Liver (tissue), 8 donors: ENCODE measurements at regions not wholly inside any gene's neighbourhood (a gene's known extent, or its start where the extent isn't known, plus 50 kb on each side); places are given as distances from the start of the nearest gene placed in this dataset.

Experiments
- DNase-seq: peaks from one replicate; pipeline ENCODE4 v3.0.0-alpha.2; 2017; ENCODE audit warnings: low spot score
- H3K27ac ChIP-seq, 2 donors: one replicate each; pipeline ENCODE4 v1.7.0; 2013; ENCODE audit warnings: inconsistent platforms in 2 of 2, low read length in 2 of 2, control low read depth in 1 of 2, low read depth in 1 of 2, mild to moderate bottlenecking in 1 of 2
- H3K27me3 ChIP-seq, 4 donors: one replicate each; pipeline versions ENCODE4 v1.6.1 to v1.7.0; 2013; ENCODE audit warnings: low read length in 3 of 4, inconsistent platforms in 1 of 4, mild to moderate bottlenecking in 1 of 4, moderate library complexity in 1 of 4; ENCODE audit not compliant: control insufficient read depth in 4 of 4, insufficient read depth in 4 of 4
- H3K36me3 ChIP-seq, 4 donors: one replicate each; pipeline versions ENCODE4 v1.6.1 to v1.7.0; 2013; ENCODE audit warnings: low read length in 3 of 4, mild to moderate bottlenecking in 3 of 4, low read depth in 1 of 4, moderate library complexity in 1 of 4; ENCODE audit not compliant: control insufficient read depth in 4 of 4, insufficient read depth in 3 of 4
- H3K4me1 ChIP-seq, 4 donors: one replicate each; pipeline versions ENCODE4 v1.6.1 to v1.7.0; 2013; ENCODE audit warnings: low read length in 3 of 4, mild to moderate bottlenecking in 3 of 4, moderate library complexity in 1 of 4; ENCODE audit not compliant: control insufficient read depth in 4 of 4, insufficient read depth in 4 of 4
- H3K4me3 ChIP-seq, 3 donors: one replicate each; pipeline versions ENCODE4 v1.6.1 to v1.7.0; 2013; ENCODE audit warnings: low read length in 3 of 3, control low read depth in 1 of 3, low read depth in 1 of 3, mild to moderate bottlenecking in 1 of 3
- H3K9ac ChIP-seq, 2 donors: one replicate each; pipeline ENCODE4 v1.7.0; 2013; ENCODE audit warnings: low read length in 2 of 2, mild to moderate bottlenecking in 2 of 2, moderate library complexity in 2 of 2, control low read depth in 1 of 2, low read depth in 1 of 2
- H3K9me3 ChIP-seq, 4 donors: one replicate each; pipeline versions ENCODE4 v1.6.1 to v1.7.0; 2013; ENCODE audit warnings: low read length in 3 of 4; ENCODE audit not compliant: control insufficient read depth in 4 of 4
- ATF3 ChIP-seq: IDR thresholded peaks from 2 replicates; pipeline ENCODE4 v1.6.1; 2016; ENCODE audit warnings: antibody characterized with exemption
- EGR1 ChIP-seq, 2 donors: IDR thresholded peaks; 2 replicates each; pipeline ENCODE4 v1.6.1; 2016 to 2018; ENCODE audit warnings: antibody characterized with exemption in 2 of 2, low read depth in 2 of 2
- FOXA1 ChIP-seq: IDR thresholded peaks from 2 replicates; pipeline ENCODE4 v1.6.1; 2016; ENCODE audit warnings: antibody characterized with exemption
- FOXA2 ChIP-seq: IDR thresholded peaks from 2 replicates; pipeline ENCODE4 v1.6.1; 2016; ENCODE audit warnings: antibody characterized with exemption
- GABPA ChIP-seq, 2 donors: IDR thresholded peaks in 1 of 2; conservative IDR thresholded peaks in 1 of 2; 2 replicates each; pipeline ENCODE4 v1.6.1; 2016; ENCODE audit warnings: antibody characterized with exemption in 2 of 2, mild to moderate bottlenecking in 1 of 2, moderate library complexity in 1 of 2
- HNF4A ChIP-seq, 2 donors: conservative IDR thresholded peaks; 2 replicates each; pipeline ENCODE4 v1.6.1; 2016; ENCODE audit warnings: antibody characterized with exemption in 2 of 2, mild to moderate bottlenecking in 2 of 2
- HNF4G ChIP-seq: IDR thresholded peaks from 2 replicates; pipeline ENCODE4 v1.6.1; 2016; ENCODE audit warnings: antibody characterized with exemption
- JUND ChIP-seq, 2 donors: IDR thresholded peaks; 2 replicates each; pipeline ENCODE4 v1.6.1; 2016; ENCODE audit warnings: antibody characterized with exemption in 2 of 2
- MAX ChIP-seq: IDR thresholded peaks from 2 replicates; pipeline ENCODE4 v1.6.1; 2016; ENCODE audit warnings: antibody characterized with exemption
- NR2F2 ChIP-seq: IDR thresholded peaks from 2 replicates; pipeline ENCODE4 v1.6.1; 2016; ENCODE audit warnings: antibody characterized with exemption
- RAD21 ChIP-seq, 2 donors: IDR thresholded peaks; 2 replicates each; pipeline ENCODE4 v1.6.1; 2016; ENCODE audit warnings: antibody characterized with exemption in 2 of 2, mild to moderate bottlenecking in 2 of 2
- RXRA ChIP-seq, 2 donors: IDR thresholded peaks; 2 replicates each; pipeline ENCODE4 v1.6.1; 2017 to 2018; ENCODE audit warnings: antibody characterized with exemption in 2 of 2, mild to moderate bottlenecking in 1 of 2
- SP1 ChIP-seq: IDR thresholded peaks from 2 replicates; pipeline ENCODE4 v1.6.1; 2018; ENCODE audit warnings: antibody characterized with exemption, mild to moderate bottlenecking
- TAF1 ChIP-seq: conservative IDR thresholded peaks from 2 replicates; pipeline ENCODE4 v1.6.1; 2016; ENCODE audit warnings: antibody characterized with exemption, mild to moderate bottlenecking
- YY1 ChIP-seq: IDR thresholded peaks from 2 replicates; pipeline ENCODE4 v1.6.1; 2016; ENCODE audit warnings: antibody characterized with exemption, mild to moderate bottlenecking
- ZBTB33 ChIP-seq: IDR thresholded peaks from 2 replicates; pipeline ENCODE4 v1.6.1; 2016; ENCODE audit warnings: antibody characterized with exemption
- WGBS: extraction: QIAGEN DNeasy Blood & Tissue Kit; methylation state at CpG from one replicate; pipeline ENCODE4 v1.1.7; 2013; 5-methylcytosine and 5-hydroxymethylcytosine counted together
- TF ChIP-seq, protein P1 (sequence below): fragments of 150-350 bp; IDR thresholded peaks from 2 replicates; pipeline ENCODE4 v1.5.1; 2017; ENCODE audit warnings: improper control_type of control experiment, low read depth, low read length; ENCODE audit not compliant: missing input control
- TF ChIP-seq, protein P2 (sequence below): IDR thresholded peaks from 2 replicates; pipeline ENCODE4 v1.6.1; 2016; ENCODE audit warnings: antibody characterized with exemption, mild to moderate bottlenecking
- donor health status: healthy.
- donor health status: healthy.
- donor health status: healthy.
- donor health status: healthy.
- donor health status: healthy.

- H3K9ac ChIP-seq: no peak overlapping the region
- TF ChIP-seq HNF4G (no peak), YY1 (no peak), HNF4A (conservative IDR thresholded peaks at IDR 0.05) (no peak)
- no peaks in the 10 kb centered on the region for H3K36me3 ChIP-seq
- H3K9me3 ChIP-seq: no peaks in the 10 kb centered on the region
- DNase-seq: no peak
- H3K27me3 ChIP-seq: peaks cover 0 to 6% (median 3%) of the 10 kb centered on the region in 4 donors
- H3K4me3 ChIP-seq: no peak overlapping the region
- 87% methylated on average over 8 of the region's 8 CpGs for WGBS
- H3K4me1 ChIP-seq: no peaks in the 10 kb centered on the region
- H3K27ac ChIP-seq: no peak overlapping the region
Measured at GRCh38 chr2:104786204-104786603, 67.7 kb upstream of the POU3F3 start.

- WGBS: 0% methylated on average over 2 of the region's 2 CpGs
- no peaks in the 10 kb centered on the region for H3K9me3 ChIP-seq
- TF ChIP-seq HNF4A (conservative IDR thresholded peaks at IDR 0.05): no peak
- TF ChIP-seq, protein P1, sequence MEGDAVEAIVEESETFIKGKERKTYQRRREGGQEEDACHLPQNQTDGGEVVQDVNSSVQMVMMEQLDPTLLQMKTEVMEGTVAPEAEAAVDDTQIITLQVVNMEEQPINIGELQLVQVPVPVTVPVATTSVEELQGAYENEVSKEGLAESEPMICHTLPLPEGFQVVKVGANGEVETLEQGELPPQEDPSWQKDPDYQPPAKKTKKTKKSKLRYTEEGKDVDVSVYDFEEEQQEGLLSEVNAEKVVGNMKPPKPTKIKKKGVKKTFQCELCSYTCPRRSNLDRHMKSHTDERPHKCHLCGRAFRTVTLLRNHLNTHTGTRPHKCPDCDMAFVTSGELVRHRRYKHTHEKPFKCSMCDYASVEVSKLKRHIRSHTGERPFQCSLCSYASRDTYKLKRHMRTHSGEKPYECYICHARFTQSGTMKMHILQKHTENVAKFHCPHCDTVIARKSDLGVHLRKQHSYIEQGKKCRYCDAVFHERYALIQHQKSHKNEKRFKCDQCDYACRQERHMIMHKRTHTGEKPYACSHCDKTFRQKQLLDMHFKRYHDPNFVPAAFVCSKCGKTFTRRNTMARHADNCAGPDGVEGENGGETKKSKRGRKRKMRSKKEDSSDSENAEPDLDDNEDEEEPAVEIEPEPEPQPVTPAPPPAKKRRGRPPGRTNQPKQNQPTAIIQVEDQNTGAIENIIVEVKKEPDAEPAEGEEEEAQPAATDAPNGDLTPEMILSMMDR: no peak
- no peak for TF ChIP-seq EGR1 (IDR thresholded peaks at IDR 0.05; ENCODE audit: low read depth in 2 of 2)
- no peak for TF ChIP-seq YY1
- no peak for TF ChIP-seq TAF1
- TF ChIP-seq ATF3: no peak
- TF ChIP-seq ZBTB33: no peak
- TF ChIP-seq JUND (IDR thresholded peaks at IDR 0.05): no peak
- TF ChIP-seq FOXA2: no peak
- no peak for TF ChIP-seq RAD21 (IDR thresholded peaks at IDR 0.05)
- no peak for TF ChIP-seq HNF4G
- TF ChIP-seq GABPA (IDR thresholded peaks at IDR 0.05 in 1 of 2, conservative IDR thresholded peaks at IDR 0.05 in 1 of 2): no peak
- TF ChIP-seq, protein P2, sequence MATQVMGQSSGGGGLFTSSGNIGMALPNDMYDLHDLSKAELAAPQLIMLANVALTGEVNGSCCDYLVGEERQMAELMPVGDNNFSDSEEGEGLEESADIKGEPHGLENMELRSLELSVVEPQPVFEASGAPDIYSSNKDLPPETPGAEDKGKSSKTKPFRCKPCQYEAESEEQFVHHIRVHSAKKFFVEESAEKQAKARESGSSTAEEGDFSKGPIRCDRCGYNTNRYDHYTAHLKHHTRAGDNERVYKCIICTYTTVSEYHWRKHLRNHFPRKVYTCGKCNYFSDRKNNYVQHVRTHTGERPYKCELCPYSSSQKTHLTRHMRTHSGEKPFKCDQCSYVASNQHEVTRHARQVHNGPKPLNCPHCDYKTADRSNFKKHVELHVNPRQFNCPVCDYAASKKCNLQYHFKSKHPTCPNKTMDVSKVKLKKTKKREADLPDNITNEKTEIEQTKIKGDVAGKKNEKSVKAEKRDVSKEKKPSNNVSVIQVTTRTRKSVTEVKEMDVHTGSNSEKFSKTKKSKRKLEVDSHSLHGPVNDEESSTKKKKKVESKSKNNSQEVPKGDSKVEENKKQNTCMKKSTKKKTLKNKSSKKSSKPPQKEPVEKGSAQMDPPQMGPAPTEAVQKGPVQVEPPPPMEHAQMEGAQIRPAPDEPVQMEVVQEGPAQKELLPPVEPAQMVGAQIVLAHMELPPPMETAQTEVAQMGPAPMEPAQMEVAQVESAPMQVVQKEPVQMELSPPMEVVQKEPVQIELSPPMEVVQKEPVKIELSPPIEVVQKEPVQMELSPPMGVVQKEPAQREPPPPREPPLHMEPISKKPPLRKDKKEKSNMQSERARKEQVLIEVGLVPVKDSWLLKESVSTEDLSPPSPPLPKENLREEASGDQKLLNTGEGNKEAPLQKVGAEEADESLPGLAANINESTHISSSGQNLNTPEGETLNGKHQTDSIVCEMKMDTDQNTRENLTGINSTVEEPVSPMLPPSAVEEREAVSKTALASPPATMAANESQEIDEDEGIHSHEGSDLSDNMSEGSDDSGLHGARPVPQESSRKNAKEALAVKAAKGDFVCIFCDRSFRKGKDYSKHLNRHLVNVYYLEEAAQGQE: no peak
- TF ChIP-seq FOXA1: no peak
- no peak for TF ChIP-seq RXRA (IDR thresholded peaks at IDR 0.05)
- no peak for TF ChIP-seq NR2F2
- no peak for TF ChIP-seq MAX
- no peak for TF ChIP-seq SP1
- no peak overlapping the region for H3K4me3 ChIP-seq
- no peaks in the 10 kb centered on the region for H3K4me1 ChIP-seq
- peaks cover 0 to 6% (median 3%) of the 10 kb centered on the region in 4 donors for H3K27me3 ChIP-seq
- no peak overlapping the region for H3K27ac ChIP-seq
- no peak overlapping the region for H3K9ac ChIP-seq
- no peaks in the 10 kb centered on the region for H3K36me3 ChIP-seq
- no peak for DNase-seq
Measured at GRCh38 chr2:104786821-104787220, 67.1 kb upstream of the POU3F3 start.
